ENCODE measurements at regions not wholly inside any gene's neighbourhood (a gene's known extent, or its start where the extent isn't known, plus 50 kb on each side); places are given as distances from the start of the nearest gene placed in this dataset.
"Not testable (repeated sequence)": the region's sequence is repeated elsewhere in the genome, so short reads cannot be mapped to it uniquely, and the experiment has no call there.

GRCh38 chr13:47892374-47892773, 108.7 kb downstream of the SUCLA2 start:
- H3K4me3 ChIP-seq (ENCODE audit: low read depth, low read length) = no peak overlapping the region
- TF ChIP-seq CTCF (IDR thresholded peaks at IDR 0.05; ENCODE audit: borderline replicate concordance, insufficient read depth, low read depth, low read length) = no peak

GRCh38 chr13:47890146-47890814, 110.8 kb downstream of the SUCLA2 start:
- H3K4me3 ChIP-seq (ENCODE audit: low read depth, low read length) = no peak overlapping the region
- no peak for TF ChIP-seq CTCF (IDR thresholded peaks at IDR 0.05; ENCODE audit: borderline replicate concordance, insufficient read depth, low read depth, low read length)

GRCh38 chr13:47886314-47886713, 114.8 kb downstream of the SUCLA2 start:
- no peak for TF ChIP-seq CTCF (IDR thresholded peaks at IDR 0.05; ENCODE audit: borderline replicate concordance, insufficient read depth, low read depth, low read length)
- no peak overlapping the region for H3K4me3 ChIP-seq (ENCODE audit: low read depth, low read length)

GRCh38 chr13:47875201-47875600, 125.9 kb downstream of the SUCLA2 start:
- H3K4me3 ChIP-seq (ENCODE audit: low read depth, low read length) = no peak overlapping the region
- TF ChIP-seq CTCF (IDR thresholded peaks at IDR 0.05; ENCODE audit: borderline replicate concordance, insufficient read depth, low read depth, low read length) = no peak

GRCh38 chr13:47873987-47874386, 127.1 kb downstream of the SUCLA2 start:
- not testable (repeated sequence) for H3K4me3 ChIP-seq (ENCODE audit: low read depth, low read length)

GRCh38 chr13:47873319-47873718, 127.8 kb downstream of the SUCLA2 start:
- not testable (repeated sequence) for H3K4me3 ChIP-seq (ENCODE audit: low read depth, low read length)

GRCh38 chr13:47869776-47870175, 131.3 kb downstream of the SUCLA2 start:
- TF ChIP-seq CTCF (IDR thresholded peaks at IDR 0.05; ENCODE audit: borderline replicate concordance, insufficient read depth, low read depth, low read length) = no peak
- no peak overlapping the region for H3K4me3 ChIP-seq (ENCODE audit: low read depth, low read length)

- no peak overlapping the region for H3K4me3 ChIP-seq (ENCODE audit: low read depth, low read length)
- no peak for TF ChIP-seq CTCF (IDR thresholded peaks at IDR 0.05; ENCODE audit: borderline replicate concordance, insufficient read depth, low read depth, low read length)
Observed at GRCh38 chr13:47865883-47866282, 135.2 kb downstream of the SUCLA2 start.

Measured in GM12875 (cell line).